ENCODE measurements at regions not wholly inside any gene's neighbourhood (a gene's known extent, or its start where the extent isn't known, plus 50 kb on each side); places are given as distances from the start of the nearest gene placed in this dataset.

DNA sequence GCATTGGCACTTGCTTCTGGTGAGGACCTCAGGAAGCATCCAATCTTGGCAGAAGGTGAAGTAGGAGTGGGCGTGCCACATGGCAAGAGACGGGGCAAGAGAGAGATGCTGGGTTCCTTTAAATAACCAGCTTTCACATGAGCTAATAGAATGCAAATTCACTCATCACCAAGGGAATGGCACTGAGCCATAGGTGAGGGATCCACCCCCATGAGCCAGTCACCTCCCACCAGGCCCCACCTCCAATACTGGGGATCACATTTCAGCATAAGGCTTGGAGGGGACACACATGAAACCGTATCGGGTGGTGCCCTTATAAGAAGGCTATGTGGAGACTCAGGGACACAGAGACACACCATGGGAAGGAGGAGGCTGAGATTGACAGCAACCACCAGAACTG is 140.0 kb upstream of the MSX1 start:
- TF ChIP-seq, protein P1, sequence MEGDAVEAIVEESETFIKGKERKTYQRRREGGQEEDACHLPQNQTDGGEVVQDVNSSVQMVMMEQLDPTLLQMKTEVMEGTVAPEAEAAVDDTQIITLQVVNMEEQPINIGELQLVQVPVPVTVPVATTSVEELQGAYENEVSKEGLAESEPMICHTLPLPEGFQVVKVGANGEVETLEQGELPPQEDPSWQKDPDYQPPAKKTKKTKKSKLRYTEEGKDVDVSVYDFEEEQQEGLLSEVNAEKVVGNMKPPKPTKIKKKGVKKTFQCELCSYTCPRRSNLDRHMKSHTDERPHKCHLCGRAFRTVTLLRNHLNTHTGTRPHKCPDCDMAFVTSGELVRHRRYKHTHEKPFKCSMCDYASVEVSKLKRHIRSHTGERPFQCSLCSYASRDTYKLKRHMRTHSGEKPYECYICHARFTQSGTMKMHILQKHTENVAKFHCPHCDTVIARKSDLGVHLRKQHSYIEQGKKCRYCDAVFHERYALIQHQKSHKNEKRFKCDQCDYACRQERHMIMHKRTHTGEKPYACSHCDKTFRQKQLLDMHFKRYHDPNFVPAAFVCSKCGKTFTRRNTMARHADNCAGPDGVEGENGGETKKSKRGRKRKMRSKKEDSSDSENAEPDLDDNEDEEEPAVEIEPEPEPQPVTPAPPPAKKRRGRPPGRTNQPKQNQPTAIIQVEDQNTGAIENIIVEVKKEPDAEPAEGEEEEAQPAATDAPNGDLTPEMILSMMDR (conservative IDR thresholded peaks at IDR 0.05) = no peak
- no peak for TF ChIP-seq EZH2 (IDR thresholded peaks at IDR 0.05; ENCODE audit: low read depth)

Data from PC-9 (cell line).